ENCODE measurements at regions not wholly inside any gene's neighbourhood (a gene's known extent, or its start where the extent isn't known, plus 50 kb on each side); places are given as distances from the start of the nearest gene placed in this dataset.

DNA sequence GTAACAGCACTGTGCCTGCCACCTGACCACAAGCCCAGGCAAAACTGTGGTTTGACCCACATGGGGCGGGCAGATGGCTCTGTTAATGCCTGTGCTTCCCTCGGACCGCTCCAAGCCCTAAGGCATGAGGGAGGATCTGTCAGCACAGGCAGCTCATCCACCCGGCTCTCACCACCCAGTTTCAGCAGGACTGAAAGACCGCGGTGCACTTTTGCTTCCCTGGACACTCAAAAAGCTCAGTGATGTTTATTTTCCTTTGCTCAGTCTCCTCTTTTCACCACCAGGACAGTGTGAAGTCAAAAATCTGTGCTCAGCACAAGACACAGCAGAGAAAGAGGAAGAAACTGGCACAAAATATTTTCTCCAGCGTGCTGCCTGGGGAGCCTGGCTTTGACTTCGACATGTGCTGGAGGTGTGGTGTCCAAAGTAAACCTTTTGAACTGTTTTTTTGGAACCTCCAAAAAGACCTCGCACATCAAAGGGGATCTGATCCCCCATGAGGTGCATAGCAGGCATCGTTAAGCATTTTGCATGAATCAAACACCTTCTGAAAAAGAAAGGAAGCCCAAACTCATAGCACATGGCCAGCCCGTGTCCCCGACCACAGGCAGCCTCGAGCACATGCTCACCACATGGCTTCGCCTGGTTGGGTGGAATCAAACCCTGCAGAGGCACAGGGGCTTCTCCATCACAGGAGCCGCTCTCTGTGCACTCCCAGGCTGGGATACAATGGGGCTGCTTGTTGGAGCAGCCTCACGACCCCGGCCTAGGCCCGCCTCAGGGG, 441.7 kb upstream of the JARID2 start:
- intact Hi-C loops (cut with micrococcal nuclease; ENCODE audit: unreplicated experiment): no loop called here
- BruUV-seq (replicated peaks): no TSS peak
- peaks cover 3% of the 10 kb centered on the region for H3K4me1 ChIP-seq (ENCODE audit: insufficient read depth, low read length, poor library complexity, severe bottlenecking)
- no peaks in the 10 kb centered on the region for H4K20me1 ChIP-seq (ENCODE audit: insufficient read depth, low read length)
- no peak for DNase-seq (ENCODE audit: low spot score)
- no peak overlapping the region for H3K27ac ChIP-seq (ENCODE audit: low read depth, low read length, poor library complexity, severe bottlenecking)
- H3K9me2 ChIP-seq (ENCODE audit: insufficient read depth, low read length): no peaks in the 10 kb centered on the region
- no peaks in the 10 kb centered on the region for H3K36me3 ChIP-seq (ENCODE audit: insufficient read depth, low read length)
- H3K4me3 ChIP-seq (ENCODE audit: low read depth, low read length, poor library complexity, severe bottlenecking): no peak overlapping the region
- H3K9me3 ChIP-seq (ENCODE audit: low read length): 0 out of 2 replicates have a peak, but pooled peaks cover 3% of the 10 kb centered on the region
- POLR2A ChIA-PET: no interaction called here
- CTCF ChIA-PET (ENCODE audit: unreplicated experiment): no interaction called here
- no peak for TF ChIP-seq CTCF (conservative IDR thresholded peaks at IDR 0.05; ENCODE audit: low read length)
- TF ChIP-seq EZH2phosphoT487 (IDR thresholded peaks at IDR 0.05; ENCODE audit: borderline replicate concordance, low read depth, low read length): no peak
- H2AFZ ChIP-seq (ENCODE audit: low read length): no peak overlapping the region
- H3K79me2 ChIP-seq (ENCODE audit: insufficient read depth, low read depth, low read length): no peaks in the 10 kb centered on the region
- H3K4me2 ChIP-seq (ENCODE audit: low read length): no peak overlapping the region

GRCh38 chr6:14804785-14805210, 441.1 kb upstream of the JARID2 start:
- H3K79me2 ChIP-seq (ENCODE audit: insufficient read depth, low read depth, low read length): no peaks in the 10 kb centered on the region
- no peaks in the 10 kb centered on the region for H3K36me3 ChIP-seq (ENCODE audit: insufficient read depth, low read length)
- H3K9me2 ChIP-seq (ENCODE audit: insufficient read depth, low read length): no peaks in the 10 kb centered on the region
- peaks cover 3% of the 10 kb centered on the region for H3K4me1 ChIP-seq (ENCODE audit: insufficient read depth, low read length, poor library complexity, severe bottlenecking)
- intact Hi-C loops (cut with micrococcal nuclease; ENCODE audit: unreplicated experiment): no loop called here
- no peak overlapping the region for H2AFZ ChIP-seq (ENCODE audit: low read length)
- H3K4me2 ChIP-seq (ENCODE audit: low read length): no peak overlapping the region
- H4K20me1 ChIP-seq (ENCODE audit: insufficient read depth, low read length): no peaks in the 10 kb centered on the region
- no peak overlapping the region for H3K4me3 ChIP-seq (ENCODE audit: low read depth, low read length, poor library complexity, severe bottlenecking)
- H3K27ac ChIP-seq (ENCODE audit: low read depth, low read length, poor library complexity, severe bottlenecking): no peak overlapping the region
- ChIA-PET POLR2A (no interaction called here), CTCF (ENCODE audit: unreplicated experiment) (no interaction called here)
- BruUV-seq (replicated peaks): no TSS peak
- no peak for TF ChIP-seq CTCF (conservative IDR thresholded peaks at IDR 0.05; ENCODE audit: low read length)
- TF ChIP-seq EZH2phosphoT487 (IDR thresholded peaks at IDR 0.05; ENCODE audit: borderline replicate concordance, low read depth, low read length): no peak
- no peak for DNase-seq (ENCODE audit: low spot score)
- 0 out of 2 replicates have a peak, but pooled peaks cover 3% of the 10 kb centered on the region for H3K9me3 ChIP-seq (ENCODE audit: low read length)

DNA sequence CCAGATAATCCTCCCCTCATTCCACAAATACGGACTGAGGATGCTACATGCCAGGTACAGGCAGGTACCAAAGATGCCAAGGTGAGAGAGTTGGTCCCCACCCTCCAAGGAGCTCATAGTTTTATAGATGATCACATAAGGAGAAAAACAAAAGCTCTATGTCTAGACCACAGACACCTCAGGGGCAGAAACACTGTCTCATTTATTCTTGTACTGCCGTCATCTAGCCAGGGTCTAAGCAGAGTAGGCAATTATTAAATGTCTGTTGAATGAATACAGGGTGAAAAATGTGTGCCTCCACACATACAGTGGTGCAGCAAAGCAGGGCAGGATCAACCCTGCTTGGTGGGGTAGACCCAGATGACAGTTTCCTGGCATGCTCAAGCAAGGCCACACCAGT, 439.8 kb upstream of the JARID2 start:
- H3K4me1 ChIP-seq (ENCODE audit: insufficient read depth, low read length, poor library complexity, severe bottlenecking): no peaks in the 10 kb centered on the region
- no peak overlapping the region for H3K4me3 ChIP-seq (ENCODE audit: low read depth, low read length, poor library complexity, severe bottlenecking)
- no TSS peak for BruUV-seq (replicated peaks)
- no peak overlapping the region for H2AFZ ChIP-seq (ENCODE audit: low read length)
- no peaks in the 10 kb centered on the region for H3K36me3 ChIP-seq (ENCODE audit: insufficient read depth, low read length)
- ChIA-PET POLR2A (interaction anchor here (0.6 to 1.4 kb wide), 2 partner anchors 186 to 498 kb away, joined by 3 read pairs; no protein-coding TSS in a partner anchor), CTCF (ENCODE audit: unreplicated experiment) (interaction anchor here (1.0 kb wide), 1 partner anchor 255 kb away, joined by 3 read pairs; no protein-coding TSS in a partner anchor)
- no peaks in the 10 kb centered on the region for H4K20me1 ChIP-seq (ENCODE audit: insufficient read depth, low read length)
- 0 out of 2 replicates have a peak, but pooled peaks cover 3% of the 10 kb centered on the region for H3K9me3 ChIP-seq (ENCODE audit: low read length)
- H3K9me2 ChIP-seq (ENCODE audit: insufficient read depth, low read length): no peaks in the 10 kb centered on the region
- intact Hi-C loops (cut with micrococcal nuclease; ENCODE audit: unreplicated experiment): no loop called here
- no peak for DNase-seq (ENCODE audit: low spot score)
- no peak overlapping the region for H3K4me2 ChIP-seq (ENCODE audit: low read length)
- no peaks in the 10 kb centered on the region for H3K79me2 ChIP-seq (ENCODE audit: insufficient read depth, low read depth, low read length)
- H3K27ac ChIP-seq (ENCODE audit: low read depth, low read length, poor library complexity, severe bottlenecking): no peak overlapping the region
- TF ChIP-seq EZH2phosphoT487 (IDR thresholded peaks at IDR 0.05; ENCODE audit: borderline replicate concordance, low read depth, low read length) (no peak), CTCF (conservative IDR thresholded peaks at IDR 0.05; ENCODE audit: low read length) (no peak)
